ENCODE measurements at regions not wholly inside any gene's neighbourhood (a gene's known extent, or its start where the extent isn't known, plus 50 kb on each side); places are given as distances from the start of the nearest gene placed in this dataset.

GRCh38 chr5:93048858-93049257, 532.2 kb downstream of the NR2F1-AS1 start:
- DNase-seq = no peak

DNA sequence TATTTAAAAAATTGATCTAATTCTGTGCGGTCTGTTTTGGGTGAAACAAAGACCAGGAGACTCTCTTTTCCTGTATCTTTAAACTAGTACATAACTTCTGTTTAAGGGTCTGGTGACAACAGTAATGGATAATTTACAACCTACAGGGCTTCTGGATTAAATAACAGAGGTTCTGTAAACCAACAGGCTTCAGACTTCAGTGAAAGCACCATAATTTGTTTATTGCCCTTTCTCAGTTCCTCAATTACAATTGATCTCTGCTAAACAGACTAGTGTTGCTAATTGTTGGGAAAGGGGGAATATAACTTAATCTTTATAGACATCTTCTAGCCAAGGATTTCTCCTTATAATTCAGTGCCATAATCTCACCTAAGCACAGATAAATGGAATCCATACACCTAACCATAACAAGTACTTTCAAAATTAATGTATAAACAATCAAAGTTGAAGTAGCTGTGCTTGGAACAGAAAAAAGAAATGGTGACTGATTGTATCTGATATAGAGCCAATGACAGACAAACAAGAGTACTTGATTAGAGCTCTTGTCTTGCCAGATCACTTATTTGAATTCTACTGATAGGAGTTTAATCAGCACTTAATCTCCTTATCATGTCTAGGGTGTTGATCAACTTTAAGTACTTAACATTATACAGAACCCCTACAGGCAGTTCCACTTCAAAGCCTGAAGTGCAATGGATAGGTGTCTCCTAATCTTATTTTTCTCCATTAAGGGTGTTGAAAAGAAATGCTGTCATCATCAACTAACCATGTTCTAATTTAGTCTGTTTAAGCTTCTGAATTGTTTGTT, 536.0 kb downstream of the NR2F1-AS1 start:
- DNase-seq = no peak

DNA sequence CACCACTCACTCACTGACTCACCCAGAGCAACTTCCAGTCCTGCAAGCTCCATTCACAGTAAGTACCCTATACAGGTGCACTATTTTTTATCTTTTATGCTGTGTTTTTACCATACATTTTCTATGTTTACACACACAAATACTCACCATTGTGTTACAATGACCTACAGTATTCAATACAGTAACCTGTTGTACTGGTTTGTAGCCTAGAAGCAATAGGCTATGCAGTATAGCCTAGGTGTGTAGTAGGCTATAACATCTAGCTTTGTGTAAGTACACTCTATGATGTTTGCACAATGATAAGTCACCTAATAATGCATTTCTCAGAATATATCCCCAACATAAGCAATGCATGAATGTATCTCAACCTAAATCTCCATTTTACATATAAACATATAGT, 541.1 kb downstream of the NR2F1-AS1 start:
- no peak for DNase-seq

DNA sequence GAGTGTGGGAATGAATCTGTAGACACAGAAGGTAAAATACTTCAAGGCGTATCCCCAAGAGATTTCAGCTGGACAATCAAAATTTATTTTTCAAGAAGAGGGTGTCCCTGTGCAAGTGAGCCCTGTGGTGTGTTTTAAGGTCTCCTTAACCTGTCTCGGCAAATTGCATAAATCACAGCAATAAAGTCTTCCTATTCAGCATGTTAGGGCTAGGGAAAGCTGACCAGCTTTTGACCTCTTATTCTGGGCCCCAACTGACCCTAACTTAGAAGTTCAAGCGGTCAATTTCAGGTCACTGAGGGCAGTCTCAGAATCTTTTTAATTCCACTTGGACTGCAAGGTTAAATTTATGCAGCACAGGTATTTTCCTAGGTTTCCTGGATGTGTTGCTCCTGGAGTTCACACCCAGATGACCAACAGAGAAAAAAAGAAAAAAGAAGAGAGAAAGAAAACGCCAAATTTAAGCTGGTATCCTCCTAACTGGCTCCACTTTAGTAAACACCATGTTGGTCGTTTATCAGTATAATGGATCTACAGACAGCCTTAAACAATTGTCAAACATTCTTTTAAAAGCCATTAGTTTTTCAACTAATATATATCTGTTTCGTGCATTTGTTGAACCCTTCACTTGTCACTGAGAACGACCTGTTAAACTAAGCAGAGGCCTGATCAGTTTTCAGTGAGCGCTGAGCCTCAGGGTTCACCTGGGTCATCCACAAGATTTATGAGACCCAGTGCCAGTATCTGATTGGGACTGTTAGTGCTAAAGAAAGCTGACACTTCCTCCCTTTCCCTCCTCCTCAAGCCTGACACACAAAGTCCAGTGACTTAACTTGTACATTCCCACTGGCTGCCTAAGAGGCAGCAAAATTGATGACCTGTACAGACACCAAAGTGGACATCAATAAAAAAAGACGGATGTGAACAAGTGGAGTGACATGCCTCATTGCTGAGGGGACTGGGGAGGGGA, 546.1 kb downstream of the NR2F1-AS1 start:
- no peak for DNase-seq

- no peak for DNase-seq
Observed at GRCh38 chr5:93022796-93023447, 558.1 kb downstream of the NR2F1-AS1 start.

DNA sequence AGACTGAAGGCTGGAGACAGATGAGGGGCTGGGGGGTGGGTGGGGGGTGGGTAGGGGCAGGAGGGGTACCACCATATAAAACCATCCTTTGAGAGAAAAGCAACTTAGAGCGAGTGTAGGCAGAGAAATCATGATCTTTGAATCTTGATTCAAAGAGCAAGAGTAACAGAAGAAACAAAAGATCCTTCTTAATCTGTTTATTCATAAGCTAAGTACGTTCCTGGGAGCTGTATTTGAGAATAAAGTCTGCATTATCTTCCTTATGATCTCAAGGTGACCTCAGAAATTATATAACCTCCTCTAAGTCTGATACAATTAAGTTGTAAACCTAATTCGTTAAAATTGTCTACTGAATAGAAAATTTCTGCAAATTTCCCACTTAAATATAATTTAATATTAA, 558.8 kb downstream of the NR2F1-AS1 start:
- no peak for DNase-seq

- DNase-seq = no peak
Observed at GRCh38 chr5:93019896-93020295, 561.1 kb downstream of the NR2F1-AS1 start.

GRCh38 chr5:93018461-93018860, 562.6 kb downstream of the NR2F1-AS1 start:
- no peak for DNase-seq

GRCh38 chr5:93017849-93018248, 563.2 kb downstream of the NR2F1-AS1 start:
- DNase-seq = no peak

GRCh38 chr5:93017376-93017775, 563.6 kb downstream of the NR2F1-AS1 start:
- DNase-seq = no peak

DNA sequence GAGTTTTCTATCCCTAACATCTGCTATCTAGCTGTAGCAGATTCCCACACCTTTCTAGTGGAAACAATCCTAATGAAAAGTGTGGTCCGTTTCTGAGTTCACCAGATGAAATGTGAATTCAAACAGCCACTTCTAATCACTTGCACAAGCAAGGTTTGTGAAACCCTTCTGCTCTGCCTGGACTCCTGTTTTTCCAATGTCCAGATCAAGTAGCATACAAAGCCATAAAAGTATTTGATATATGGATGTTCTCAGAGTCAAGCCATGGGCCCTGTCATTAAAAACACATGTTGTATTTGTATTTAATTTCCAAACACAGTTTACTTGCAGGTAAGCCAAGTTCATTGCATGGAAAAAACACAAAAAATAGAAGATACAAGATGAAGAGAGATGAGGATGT, 570.4 kb downstream of the NR2F1-AS1 start:
- DNase-seq = no peak

DNA sequence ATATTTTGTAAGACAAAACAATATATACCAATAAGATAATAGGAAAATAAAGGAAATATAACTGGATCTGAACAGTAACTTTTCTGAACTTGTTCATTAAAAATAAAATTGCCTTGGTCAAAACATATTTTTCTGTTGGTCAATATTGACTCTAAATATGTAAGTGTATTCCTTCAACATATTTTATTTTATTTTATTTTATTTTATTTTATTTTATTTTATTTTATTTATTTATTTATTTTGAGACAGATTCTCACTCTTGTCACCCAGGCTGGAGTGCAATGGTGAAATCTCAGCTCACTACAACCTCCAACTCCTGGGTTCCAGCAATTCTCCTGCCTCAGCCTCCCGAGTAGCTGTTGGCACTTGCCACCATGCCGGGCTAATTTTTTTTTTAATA, 571.0 kb downstream of the NR2F1-AS1 start:
- no peak for DNase-seq

DNA sequence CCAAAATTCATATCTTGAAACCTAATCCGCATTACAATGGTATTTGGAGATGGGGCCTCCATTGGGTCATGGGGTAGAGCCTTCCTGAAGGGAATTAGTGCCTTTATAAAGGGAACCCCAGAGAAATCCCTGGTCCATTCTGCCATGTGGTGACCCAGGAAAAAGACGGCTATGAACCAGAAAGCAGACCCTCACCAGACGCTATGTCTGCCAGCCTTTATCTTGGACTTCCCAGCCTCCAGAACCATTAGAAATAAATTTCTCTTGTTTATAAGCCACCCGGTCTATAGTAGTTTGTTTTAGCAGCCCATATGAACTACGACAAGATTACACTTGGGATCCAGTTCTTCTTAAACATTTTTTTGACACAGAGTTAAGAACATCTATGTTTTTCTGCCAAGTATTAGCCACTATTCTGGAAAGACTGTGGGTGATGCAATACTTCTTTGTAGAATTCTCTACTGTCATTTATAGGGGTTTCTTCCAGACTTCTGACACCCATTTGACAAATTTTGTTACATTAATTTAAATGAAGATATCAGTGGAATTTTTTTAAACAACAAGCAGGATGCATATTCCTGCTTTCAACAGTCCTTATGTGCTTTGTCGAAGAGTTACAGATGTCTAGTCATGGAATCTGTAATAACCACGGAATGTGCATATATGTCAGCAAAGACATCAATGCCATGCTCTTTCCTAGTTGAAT, 572.4 kb downstream of the NR2F1-AS1 start:
- no peak for DNase-seq

GRCh38 chr5:93006915-93007314, 574.1 kb downstream of the NR2F1-AS1 start:
- DNase-seq = no peak

GRCh38 chr5:92998456-92998855, 582.6 kb downstream of the NR2F1-AS1 start:
- DNase-seq = no peak

DNA sequence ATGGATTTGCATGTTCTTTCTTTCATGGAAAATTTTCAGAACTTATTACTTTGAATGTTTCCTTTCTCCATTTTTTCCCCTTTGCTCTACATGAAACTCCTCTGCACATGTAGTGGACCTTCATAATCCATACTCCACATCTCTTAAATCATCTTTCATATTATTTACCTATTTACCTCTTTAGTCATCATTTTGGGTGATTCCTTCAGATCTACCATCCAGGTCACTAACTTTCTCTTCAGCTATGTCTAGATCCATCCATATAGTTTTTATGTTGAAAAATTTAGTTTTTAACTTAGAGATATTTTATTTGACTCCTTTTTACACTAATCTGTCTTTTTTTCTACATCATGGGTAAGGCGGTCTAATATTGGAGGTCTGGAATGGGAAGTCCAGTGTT, 586.6 kb downstream of the NR2F1-AS1 start:
- no peak for DNase-seq

- no peak for DNase-seq
Observed at GRCh38 chr5:92992073-92992472, 588.9 kb downstream of the NR2F1-AS1 start.

GRCh38 chr5:92991581-92992067, 589.4 kb downstream of the NR2F1-AS1 start:
- DNase-seq = no peak

DNA sequence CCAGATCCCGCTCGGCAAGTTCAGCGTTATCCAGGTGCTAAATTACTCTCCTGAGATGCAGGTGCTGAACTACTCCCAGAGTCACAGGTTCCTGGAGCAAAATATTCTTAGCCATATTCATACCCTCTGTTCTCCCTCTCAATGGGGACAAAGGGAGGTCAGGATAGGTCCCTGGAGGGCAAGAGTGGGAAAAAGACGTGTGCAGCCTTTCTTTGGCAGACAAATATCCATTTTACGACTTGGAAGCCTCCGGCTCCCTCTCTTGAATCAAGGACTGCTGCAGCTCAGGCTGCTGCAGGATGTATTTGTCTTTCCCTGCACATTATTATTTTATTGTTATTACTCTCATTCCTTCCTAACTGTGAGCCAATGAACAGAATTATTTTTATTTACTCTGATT, 590.2 kb downstream of the NR2F1-AS1 start:
- no peak for DNase-seq

GRCh38 chr5:92981001-92981400, 600.0 kb downstream of the NR2F1-AS1 start:
- no peak for DNase-seq

- DNase-seq = no peak
Observed at GRCh38 chr5:92980491-92980890, 600.5 kb downstream of the NR2F1-AS1 start.

- DNase-seq = no peak
Observed at GRCh38 chr5:92979716-92980115, 601.3 kb downstream of the NR2F1-AS1 start.
